PFSK-1 (cell line): ENCODE measurements at regions not wholly inside any gene's neighbourhood (a gene's known extent, or its start where the extent isn't known, plus 50 kb on each side); places are given as distances from the start of the nearest gene placed in this dataset.

Source experiments
- FOXP2 ChIP-seq: optimal IDR thresholded peaks from 2 replicates; pipeline ENCODE3; 2011; ENCODE audit warnings: borderline replicate concordance, control low read depth, inconsistent platforms; ENCODE audit not compliant: insufficient read depth; ENCODE audit errors: extremely low read length, extremely low read depth
- POLR2AphosphoS5 ChIP-seq: IDR thresholded peaks from 2 replicates; pipeline ENCODE4 v1.6.1; 2012; ENCODE audit warnings: low read depth, mild to moderate bottlenecking, control low read depth, low read length, moderate library complexity
- SIN3A ChIP-seq: IDR thresholded peaks from 2 replicates; pipeline ENCODE4 v1.6.1; 2012; ENCODE audit warnings: mild to moderate bottlenecking, low read length, moderate library complexity, borderline replicate concordance; ENCODE audit not compliant: insufficient read depth
- TAF1 ChIP-seq: IDR thresholded peaks from 2 replicates; pipeline ENCODE4 v1.6.1; 2012; ENCODE audit warnings: low read length, control low read depth, borderline replicate concordance; ENCODE audit not compliant: insufficient read depth
- TF ChIP-seq, protein P1 (sequence below), 2 experiments: IDR thresholded peaks; 2 replicates each; pipeline versions ENCODE4 v1.6.1 to v1.8.0; 2011 to 2012; ENCODE audit warnings: low read depth in 2 of 2, low read length in 2 of 2, control low read depth in 1 of 2, inconsistent platforms in 1 of 2, mild to moderate bottlenecking in 1 of 2, moderate library complexity in 1 of 2; ENCODE audit not compliant: insufficient read depth in 1 of 2

GRCh38 chr5:125181955-125182354 lies 435.5 kb upstream of the ZNF608 start:
- TF ChIP-seq FOXP2: no peak
- TF ChIP-seq, protein P1, sequence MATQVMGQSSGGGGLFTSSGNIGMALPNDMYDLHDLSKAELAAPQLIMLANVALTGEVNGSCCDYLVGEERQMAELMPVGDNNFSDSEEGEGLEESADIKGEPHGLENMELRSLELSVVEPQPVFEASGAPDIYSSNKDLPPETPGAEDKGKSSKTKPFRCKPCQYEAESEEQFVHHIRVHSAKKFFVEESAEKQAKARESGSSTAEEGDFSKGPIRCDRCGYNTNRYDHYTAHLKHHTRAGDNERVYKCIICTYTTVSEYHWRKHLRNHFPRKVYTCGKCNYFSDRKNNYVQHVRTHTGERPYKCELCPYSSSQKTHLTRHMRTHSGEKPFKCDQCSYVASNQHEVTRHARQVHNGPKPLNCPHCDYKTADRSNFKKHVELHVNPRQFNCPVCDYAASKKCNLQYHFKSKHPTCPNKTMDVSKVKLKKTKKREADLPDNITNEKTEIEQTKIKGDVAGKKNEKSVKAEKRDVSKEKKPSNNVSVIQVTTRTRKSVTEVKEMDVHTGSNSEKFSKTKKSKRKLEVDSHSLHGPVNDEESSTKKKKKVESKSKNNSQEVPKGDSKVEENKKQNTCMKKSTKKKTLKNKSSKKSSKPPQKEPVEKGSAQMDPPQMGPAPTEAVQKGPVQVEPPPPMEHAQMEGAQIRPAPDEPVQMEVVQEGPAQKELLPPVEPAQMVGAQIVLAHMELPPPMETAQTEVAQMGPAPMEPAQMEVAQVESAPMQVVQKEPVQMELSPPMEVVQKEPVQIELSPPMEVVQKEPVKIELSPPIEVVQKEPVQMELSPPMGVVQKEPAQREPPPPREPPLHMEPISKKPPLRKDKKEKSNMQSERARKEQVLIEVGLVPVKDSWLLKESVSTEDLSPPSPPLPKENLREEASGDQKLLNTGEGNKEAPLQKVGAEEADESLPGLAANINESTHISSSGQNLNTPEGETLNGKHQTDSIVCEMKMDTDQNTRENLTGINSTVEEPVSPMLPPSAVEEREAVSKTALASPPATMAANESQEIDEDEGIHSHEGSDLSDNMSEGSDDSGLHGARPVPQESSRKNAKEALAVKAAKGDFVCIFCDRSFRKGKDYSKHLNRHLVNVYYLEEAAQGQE (IDR thresholded peaks at IDR 0.05; ENCODE audit: insufficient read depth in 1 of 2, low read depth in 2 of 2, low read length in 2 of 2): peak in 1 of 2 experiments; percentile 55; a peak in 1 of 4 replicates

GRCh38 chr5:125185740-125186139 lies 439.3 kb upstream of the ZNF608 start:
- TF ChIP-seq TAF1 (no peak), SIN3A (no peak), FOXP2 (no peak), POLR2AphosphoS5 (no peak)
- TF ChIP-seq, protein P1 (IDR thresholded peaks at IDR 0.05; ENCODE audit: insufficient read depth in 1 of 2, low read depth in 2 of 2, low read length in 2 of 2): no peak

DNA sequence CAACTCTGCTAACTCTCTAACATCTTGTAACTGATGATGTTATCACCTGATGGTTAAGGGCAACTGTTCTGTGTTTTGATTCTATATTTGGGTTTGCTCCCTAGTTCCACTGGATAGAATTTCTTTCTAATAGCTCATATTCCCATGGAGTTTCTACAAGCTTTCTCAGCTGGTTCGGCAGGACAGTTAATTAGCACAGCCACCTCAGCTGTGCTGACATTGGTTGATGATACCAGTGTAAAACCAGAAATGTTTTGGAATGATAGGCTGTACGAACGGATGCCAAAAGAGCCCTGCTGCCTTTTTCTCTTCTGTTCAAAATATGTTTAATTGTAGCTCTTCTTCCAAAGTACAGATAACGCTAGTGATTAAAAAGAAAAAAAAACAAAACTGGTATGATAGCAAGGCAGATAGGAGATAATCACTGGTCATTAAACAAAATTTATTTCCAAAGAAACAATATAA lies 440.5 kb upstream of the ZNF608 start:
- TF ChIP-seq POLR2AphosphoS5: no peak
- TF ChIP-seq TAF1: no peak
- TF ChIP-seq FOXP2: no peak
- TF ChIP-seq SIN3A: no peak
- TF ChIP-seq, protein P1 (IDR thresholded peaks at IDR 0.05; ENCODE audit: insufficient read depth in 1 of 2, low read depth in 2 of 2, low read length in 2 of 2): no peak

- TF ChIP-seq POLR2AphosphoS5: no peak
Observed at GRCh38 chr5:125189531-125189941, 443.1 kb upstream of the ZNF608 start.

DNA sequence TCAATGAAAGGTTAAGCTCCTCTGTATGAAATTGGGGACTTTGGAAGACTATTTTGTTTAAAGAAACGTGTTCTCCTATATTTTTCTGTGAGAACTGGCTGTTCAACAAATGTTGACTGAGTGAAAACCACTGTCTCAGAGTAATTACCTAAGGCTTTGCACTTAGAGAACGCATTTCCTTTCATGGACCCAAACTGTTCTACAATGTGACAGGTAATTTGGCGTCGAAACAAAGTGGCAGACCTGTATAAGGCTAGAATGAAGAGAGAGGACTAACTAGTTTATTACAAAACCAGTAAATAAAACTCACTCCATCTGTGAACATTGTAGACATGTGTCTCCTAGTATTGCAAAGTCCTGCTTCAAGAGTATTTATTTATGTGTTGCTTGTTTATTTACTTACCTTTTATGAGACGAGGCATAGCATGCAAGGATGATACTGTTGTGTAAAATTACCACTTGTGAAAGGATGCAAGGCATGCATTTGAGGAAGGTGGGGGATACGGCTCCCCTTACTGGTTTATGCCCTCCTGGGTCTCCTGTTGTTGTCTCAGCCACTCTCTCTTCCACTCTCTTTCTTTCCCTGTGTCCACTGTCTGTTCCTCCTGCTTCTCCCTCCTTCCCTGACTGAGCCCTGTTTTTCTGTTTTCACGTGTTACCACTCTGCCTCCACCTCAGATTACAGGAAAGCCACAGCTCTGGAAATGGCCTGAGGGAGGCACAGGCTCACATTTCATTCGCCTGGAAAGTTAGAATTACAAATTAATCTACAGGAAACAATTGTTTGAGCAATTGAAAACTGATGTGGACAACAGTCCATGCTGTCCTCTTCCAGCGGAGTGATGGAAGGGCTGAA lies 444.0 kb upstream of the ZNF608 start:
- TF ChIP-seq TAF1 (no peak), SIN3A (0 out of 2 replicates have a peak, but pooled peaks have one; percentile 48), POLR2AphosphoS5 (0 out of 2 replicates have a peak, but pooled peaks have one; percentile 39), FOXP2 (peak; percentile 56)
- TF ChIP-seq, protein P1 (IDR thresholded peaks at IDR 0.05; ENCODE audit: insufficient read depth in 1 of 2, low read depth in 2 of 2, low read length in 2 of 2): peak in 1 of 2 experiments; percentile 66; a peak in 1 of 4 replicates
